Rectal smooth muscle tissue (tissue), 1 donor: ENCODE measurements at regions not wholly inside any gene's neighbourhood (a gene's known extent, or its start where the extent isn't known, plus 50 kb on each side); places are given as distances from the start of the nearest gene placed in this dataset.

Experiments used
- H3K27ac ChIP-seq: one replicate; pipeline ENCODE4 v1.7.0; 2013; ENCODE audit warnings: low read depth, low read length, inconsistent platforms
- H3K27me3 ChIP-seq: one replicate; pipeline ENCODE4 v1.7.0; 2013; ENCODE audit warnings: low read length; ENCODE audit not compliant: control insufficient read depth, insufficient read depth
- H3K36me3 ChIP-seq: one replicate; pipeline ENCODE4 v1.7.0; 2013; ENCODE audit warnings: low read length; ENCODE audit not compliant: control insufficient read depth, insufficient read depth
- H3K4me1 ChIP-seq: one replicate; pipeline ENCODE4 v1.7.0; 2013; ENCODE audit warnings: low read length; ENCODE audit not compliant: control insufficient read depth, insufficient read depth
- H3K4me3 ChIP-seq: one replicate; pipeline ENCODE4 v1.7.0; 2013; ENCODE audit warnings: low read length
- H3K9ac ChIP-seq: one replicate; pipeline ENCODE4 v1.7.0; 2013; ENCODE audit warnings: low read length

GRCh38 chr6:43865932-43866645, 96.1 kb downstream of the VEGFA start:
- no peak overlapping the region for H3K4me3 ChIP-seq
- no peaks in the 10 kb centered on the region for H3K4me1 ChIP-seq
- H3K27ac ChIP-seq: no peak overlapping the region
- H3K27me3 ChIP-seq: no peaks in the 10 kb centered on the region
- no peak overlapping the region for H3K9ac ChIP-seq
- H3K36me3 ChIP-seq: no peaks in the 10 kb centered on the region

GRCh38 chr6:43865086-43865485, 95.1 kb downstream of the VEGFA start:
- H3K27ac ChIP-seq: no peak overlapping the region
- no peak overlapping the region for H3K4me3 ChIP-seq
- no peaks in the 10 kb centered on the region for H3K36me3 ChIP-seq
- no peaks in the 10 kb centered on the region for H3K27me3 ChIP-seq
- H3K9ac ChIP-seq: no peak overlapping the region
- no peaks in the 10 kb centered on the region for H3K4me1 ChIP-seq

GRCh38 chr6:43862925-43863324, 92.9 kb downstream of the VEGFA start:
- Histone ChIP-seq H3K4me1 (no peaks in the 10 kb centered on the region), H3K36me3 (no peaks in the 10 kb centered on the region), H3K9ac (no peak overlapping the region)

GRCh38 chr6:43861212-43861894, 91.3 kb downstream of the VEGFA start:
- Histone ChIP-seq H3K27me3 (no peaks in the 10 kb centered on the region), H3K27ac (no peak overlapping the region), H3K4me1 (no peaks in the 10 kb centered on the region), H3K9ac (no peak overlapping the region), H3K36me3 (no peaks in the 10 kb centered on the region), H3K4me3 (no peak overlapping the region)

More at GRCh38 chr6:43862925-43863324, 92.9 kb downstream of the VEGFA start:
- no peak overlapping the region for H3K27ac ChIP-seq
- no peaks in the 10 kb centered on the region for H3K27me3 ChIP-seq
- no peak overlapping the region for H3K4me3 ChIP-seq

- H3K27me3 ChIP-seq: no peaks in the 10 kb centered on the region
- no peaks in the 10 kb centered on the region for H3K4me1 ChIP-seq
- no peak overlapping the region for H3K27ac ChIP-seq
- no peaks in the 10 kb centered on the region for H3K36me3 ChIP-seq
- H3K9ac ChIP-seq: no peak overlapping the region
- no peak overlapping the region for H3K4me3 ChIP-seq
Measured at GRCh38 chr6:43860285-43860684, 90.3 kb downstream of the VEGFA start.

GRCh38 chr6:43859213-43859612, 89.2 kb downstream of the VEGFA start:
- no peak overlapping the region for H3K4me3 ChIP-seq
- no peak overlapping the region for H3K9ac ChIP-seq

GRCh38 chr6:43858161-43859153, 88.4 kb downstream of the VEGFA start:
- Histone ChIP-seq H3K36me3 (no peaks in the 10 kb centered on the region), H3K27ac (no peak overlapping the region), H3K4me1 (no peaks in the 10 kb centered on the region), H3K9ac (no peak overlapping the region), H3K4me3 (no peak overlapping the region), H3K27me3 (no peaks in the 10 kb centered on the region)

More at GRCh38 chr6:43859213-43859612, 89.2 kb downstream of the VEGFA start:
- Histone ChIP-seq H3K4me1 (no peaks in the 10 kb centered on the region), H3K36me3 (no peaks in the 10 kb centered on the region), H3K27ac (no peak overlapping the region), H3K27me3 (no peaks in the 10 kb centered on the region)

GRCh38 chr6:43856005-43856765, 86.2 kb downstream of the VEGFA start:
- Histone ChIP-seq H3K36me3 (no peaks in the 10 kb centered on the region), H3K4me3 (no peak overlapping the region), H3K27ac (no peak overlapping the region), H3K9ac (no peak overlapping the region), H3K27me3 (no peaks in the 10 kb centered on the region), H3K4me1 (no peaks in the 10 kb centered on the region)

- H3K36me3 ChIP-seq: no peaks in the 10 kb centered on the region
- H3K4me3 ChIP-seq: no peak overlapping the region
- H3K27ac ChIP-seq: no peak overlapping the region
- no peaks in the 10 kb centered on the region for H3K4me1 ChIP-seq
- H3K27me3 ChIP-seq: no peaks in the 10 kb centered on the region
- no peak overlapping the region for H3K9ac ChIP-seq
Measured at GRCh38 chr6:43855247-43855646, 85.2 kb downstream of the VEGFA start.

- Histone ChIP-seq H3K36me3 (no peaks in the 10 kb centered on the region), H3K27ac (no peak overlapping the region), H3K9ac (no peak overlapping the region), H3K4me3 (no peak overlapping the region), H3K4me1 (no peaks in the 10 kb centered on the region), H3K27me3 (no peaks in the 10 kb centered on the region)
Measured at GRCh38 chr6:43853066-43853650, 83.1 kb downstream of the VEGFA start.

- Histone ChIP-seq H3K36me3 (no peaks in the 10 kb centered on the region), H3K27me3 (no peaks in the 10 kb centered on the region), H3K4me3 (no peak overlapping the region), H3K9ac (no peak overlapping the region), H3K4me1 (no peaks in the 10 kb centered on the region), H3K27ac (no peak overlapping the region)
Measured at GRCh38 chr6:43852350-43852864, 82.4 kb downstream of the VEGFA start.
